Spleen (tissue), 7 donors: ENCODE measurements at regions not wholly inside any gene's neighbourhood (a gene's known extent, or its start where the extent isn't known, plus 50 kb on each side); places are given as distances from the start of the nearest gene placed in this dataset.

Experiments used
- CTCF ChIP-seq, 11 experiments: fragments of 200-600 bp in 7 of 11; fragments of 450-650 bp in 4 of 11; sonication (generic) in 4 of 11; IDR thresholded peaks in 8 of 11; conservative IDR thresholded peaks in 3 of 11; 1 replicate in 7 of 11; 2 replicates in 4 of 11; pipeline versions ENCODE4 v1.4.0 to v1.8.0; 2016 to 2021; ENCODE audit warnings: antibody characterized with exemption in 11 of 11, inconsistent platforms in 4 of 11, mild to moderate bottlenecking in 1 of 11
- POLR2A ChIP-seq, 3 donors: fragments of 450-650 bp; IDR thresholded peaks; one replicate each; pipeline ENCODE4 v1.5.1; 2017; ENCODE audit warnings: antibody characterized with exemption in 3 of 3, mild to moderate bottlenecking in 1 of 3
- POLR2AphosphoS5 ChIP-seq, 3 donors: sonication (generic); formaldehyde crosslinking; IDR thresholded peaks; one replicate each; pipeline ENCODE4 v1.5.1; 2017; ENCODE audit warnings: antibody characterized with exemption in 3 of 3
- donor health status: DM: no; HTN: no; CAD: no; lungs with moderate emphysema.
- donor health status: DM: no; HTN: no; CAD: no.
- donor health status: DM: no; HTN: no; CAD: no.

GRCh38 chr16:75794426-75794825 is 68.1 kb upstream of the CPHXL start:
- no peak for TF ChIP-seq CTCF (IDR thresholded peaks at IDR 0.05 in 8 of 11, conservative IDR thresholded peaks at IDR 0.05 in 3 of 11)
- no peak for TF ChIP-seq POLR2A (IDR thresholded peaks at IDR 0.05)
- TF ChIP-seq POLR2AphosphoS5 (IDR thresholded peaks at IDR 0.05) = no peak
